Fibroblast of lung (primary cell): ENCODE measurements at regions not wholly inside any gene's neighbourhood (a gene's known extent, or its start where the extent isn't known, plus 50 kb on each side); places are given as distances from the start of the nearest gene placed in this dataset.

ENCODE experiments used
- CTCF ChIP-seq, 2 donors: IDR thresholded peaks in 1 of 2; conservative IDR thresholded peaks in 1 of 2; 1 replicate in 1 of 2; 2 replicates in 1 of 2; pipeline ENCODE4 v1.5.1; 2011 to 2012; ENCODE audit warnings: low read length in 2 of 2, control low read depth in 1 of 2, inconsistent platforms in 1 of 2, low read depth in 1 of 2, mild to moderate bottlenecking in 1 of 2
- EZH2 ChIP-seq: IDR thresholded peaks from 2 replicates; pipeline ENCODE4 v1.5.1; 2012; ENCODE audit warnings: low read length, control low read depth, mild to moderate bottlenecking; ENCODE audit errors: missing control alignments

- no peak for TF ChIP-seq CTCF (conservative IDR thresholded peaks at IDR 0.05 in 1 of 2, IDR thresholded peaks at IDR 0.05 in 1 of 2; ENCODE audit: low read depth in 1 of 2, low read length in 2 of 2)
- TF ChIP-seq EZH2: no peak
Observed at GRCh38 chr14:56963381-56963780, 153.1 kb upstream of the OTX2 start.
